ENCODE measurements at regions not wholly inside any gene's neighbourhood (a gene's known extent, or its start where the extent isn't known, plus 50 kb on each side); places are given as distances from the start of the nearest gene placed in this dataset.
A peak's percentile ranks its signal among the peaks of the same experiment; 100 is the strongest.

GRCh38 chr7:112986256-112987031 is 100.2 kb downstream of the GPR85 start:
- H2AFZ ChIP-seq (replicated peaks): peak overlapping the region; percentile 77
- Mint-ChIP-seq H3K4me1 (peaks cover 9% of the 10 kb centered on the region), H3K27me3 (ENCODE audit: insufficient read depth, low read depth) (no peaks in the 10 kb centered on the region), H3K36me3 (no peaks in the 10 kb centered on the region), H3K9me3 (no peaks in the 10 kb centered on the region), H3K4me3 (no peak overlapping the region), H3K27ac (no peak overlapping the region)
- H3F3A ChIP-seq (ENCODE audit: low read depth): no peaks in the 10 kb centered on the region
- peaks cover 14% of the 10 kb centered on the region for H3K4me1 ChIP-seq
- TF ChIP-seq, protein P1, sequence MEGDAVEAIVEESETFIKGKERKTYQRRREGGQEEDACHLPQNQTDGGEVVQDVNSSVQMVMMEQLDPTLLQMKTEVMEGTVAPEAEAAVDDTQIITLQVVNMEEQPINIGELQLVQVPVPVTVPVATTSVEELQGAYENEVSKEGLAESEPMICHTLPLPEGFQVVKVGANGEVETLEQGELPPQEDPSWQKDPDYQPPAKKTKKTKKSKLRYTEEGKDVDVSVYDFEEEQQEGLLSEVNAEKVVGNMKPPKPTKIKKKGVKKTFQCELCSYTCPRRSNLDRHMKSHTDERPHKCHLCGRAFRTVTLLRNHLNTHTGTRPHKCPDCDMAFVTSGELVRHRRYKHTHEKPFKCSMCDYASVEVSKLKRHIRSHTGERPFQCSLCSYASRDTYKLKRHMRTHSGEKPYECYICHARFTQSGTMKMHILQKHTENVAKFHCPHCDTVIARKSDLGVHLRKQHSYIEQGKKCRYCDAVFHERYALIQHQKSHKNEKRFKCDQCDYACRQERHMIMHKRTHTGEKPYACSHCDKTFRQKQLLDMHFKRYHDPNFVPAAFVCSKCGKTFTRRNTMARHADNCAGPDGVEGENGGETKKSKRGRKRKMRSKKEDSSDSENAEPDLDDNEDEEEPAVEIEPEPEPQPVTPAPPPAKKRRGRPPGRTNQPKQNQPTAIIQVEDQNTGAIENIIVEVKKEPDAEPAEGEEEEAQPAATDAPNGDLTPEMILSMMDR (IDR thresholded peaks at IDR 0.05): no peak
- TF ChIP-seq EZH2 (IDR thresholded peaks at IDR 0.05): no peak
- no peak for TF ChIP-seq EZH2phosphoT487 (IDR thresholded peaks at IDR 0.05)
- no peaks in the 10 kb centered on the region for H3K9me3 ChIP-seq (ENCODE audit: low read depth)
- H3K79me2 ChIP-seq (ENCODE audit: low read depth): no peaks in the 10 kb centered on the region
- H3K4me3 ChIP-seq: no peak overlapping the region
- H3K9ac ChIP-seq: no peak overlapping the region
- no peak overlapping the region for H3K27ac ChIP-seq
- DNase-seq (ENCODE audit: low spot score): no peak
- no peaks in the 10 kb centered on the region for H3K27me3 ChIP-seq
- no peaks in the 10 kb centered on the region for H3K36me3 ChIP-seq
- H4K20me1 ChIP-seq (ENCODE audit: low read depth): no peaks in the 10 kb centered on the region
- no peak overlapping the region for H3K4me2 ChIP-seq

DNA sequence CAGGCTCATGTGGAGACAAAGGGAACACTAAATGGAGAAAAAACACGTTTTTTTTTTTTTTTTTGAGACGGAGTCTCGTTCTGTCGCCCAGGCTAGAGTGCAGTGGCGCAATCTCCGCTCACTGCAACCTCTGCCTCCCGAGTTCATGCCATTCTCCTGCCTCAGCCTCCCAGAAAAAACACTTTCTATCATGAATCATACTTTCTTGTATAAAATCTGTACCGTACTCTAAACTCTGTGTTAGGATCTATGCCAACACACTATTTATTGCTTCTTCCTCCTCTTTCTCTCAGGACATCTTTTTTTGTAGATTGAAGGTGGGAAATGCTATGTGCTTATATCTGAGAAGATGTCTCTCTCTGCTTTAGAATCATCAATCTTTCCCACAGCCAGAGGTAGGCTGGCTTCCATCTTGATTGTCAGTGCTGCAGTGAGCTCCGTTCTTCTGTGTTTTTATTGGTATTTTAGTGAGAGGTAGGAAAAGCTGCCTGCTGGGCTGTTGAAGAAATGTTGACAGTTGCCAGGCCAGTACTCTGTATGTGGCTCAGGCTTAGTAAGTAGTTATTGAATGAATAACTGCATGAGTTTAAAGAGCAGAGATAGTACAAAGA is 101.1 kb downstream of the GPR85 start:
- no peaks in the 10 kb centered on the region for H3K79me2 ChIP-seq (ENCODE audit: low read depth)
- Mint-ChIP-seq H3K36me3 (no peaks in the 10 kb centered on the region), H3K27me3 (ENCODE audit: insufficient read depth, low read depth) (no peaks in the 10 kb centered on the region), H3K4me1 (peaks cover 7% of the 10 kb centered on the region), H3K4me3 (no peak overlapping the region), H3K9me3 (no peaks in the 10 kb centered on the region), H3K27ac (no peak overlapping the region)
- no peak overlapping the region for H3K27ac ChIP-seq
- DNase-seq (ENCODE audit: low spot score): peak; percentile 11
- TF ChIP-seq, protein P1 (IDR thresholded peaks at IDR 0.05): no peak
- no peak for TF ChIP-seq EZH2 (IDR thresholded peaks at IDR 0.05)
- no peak for TF ChIP-seq EZH2phosphoT487 (IDR thresholded peaks at IDR 0.05)
- H3K9ac ChIP-seq: no peak overlapping the region
- H4K20me1 ChIP-seq (ENCODE audit: low read depth): no peaks in the 10 kb centered on the region
- H3K9me3 ChIP-seq (ENCODE audit: low read depth): no peaks in the 10 kb centered on the region
- H3K36me3 ChIP-seq: no peaks in the 10 kb centered on the region
- no peak overlapping the region for H3K4me2 ChIP-seq
- no peaks in the 10 kb centered on the region for H3K27me3 ChIP-seq
- H3K4me1 ChIP-seq: peaks cover 14% of the 10 kb centered on the region
- H3K4me3 ChIP-seq: no peak overlapping the region
- H3F3A ChIP-seq (ENCODE audit: low read depth): no peaks in the 10 kb centered on the region
- peak overlapping the region; percentile 83 for H2AFZ ChIP-seq (replicated peaks)

GRCh38 chr7:112982441-112983063 is 104.1 kb downstream of the GPR85 start:
- Mint-ChIP-seq H3K36me3 (no peaks in the 10 kb centered on the region), H3K4me1 (peaks cover 7% of the 10 kb centered on the region), H3K9me3 (no peaks in the 10 kb centered on the region), H3K27me3 (ENCODE audit: insufficient read depth, low read depth) (no peaks in the 10 kb centered on the region), H3K27ac (no peak overlapping the region), H3K4me3 (no peak overlapping the region)
- no peaks in the 10 kb centered on the region for H3K27me3 ChIP-seq
- H3K4me1 ChIP-seq: peaks cover 14% of the 10 kb centered on the region
- H2AFZ ChIP-seq (replicated peaks): no peak overlapping the region
- H4K20me1 ChIP-seq (ENCODE audit: low read depth): no peaks in the 10 kb centered on the region
- H3K9me3 ChIP-seq (ENCODE audit: low read depth): no peaks in the 10 kb centered on the region
- no peak overlapping the region for H3K9ac ChIP-seq
- no peak for DNase-seq (ENCODE audit: low spot score)
- H3K27ac ChIP-seq: no peak overlapping the region
- H3F3A ChIP-seq (ENCODE audit: low read depth): no peaks in the 10 kb centered on the region
- H3K4me3 ChIP-seq: no peak overlapping the region
- no peaks in the 10 kb centered on the region for H3K79me2 ChIP-seq (ENCODE audit: low read depth)
- no peak overlapping the region for H3K4me2 ChIP-seq
- H3K36me3 ChIP-seq: no peaks in the 10 kb centered on the region
- TF ChIP-seq, protein P1 (IDR thresholded peaks at IDR 0.05): no peak
- TF ChIP-seq EZH2phosphoT487 (IDR thresholded peaks at IDR 0.05) (no peak), EZH2 (IDR thresholded peaks at IDR 0.05) (no peak)
